Fibroblast of mammary gland (primary cell): ENCODE measurements at regions not wholly inside any gene's neighbourhood (a gene's known extent, or its start where the extent isn't known, plus 50 kb on each side); places are given as distances from the start of the nearest gene placed in this dataset.
A peak's percentile ranks its signal among the peaks of the same experiment; 100 is the strongest.

Source experiments
- DNase-seq: peaks from one replicate; pipeline ENCODE4 v3.0.0-alpha.2; 2010; ENCODE audit warnings: low read depth
- H3K4me3 ChIP-seq: 2 replicates; pipeline ENCODE4 v1.5.1; 2011; ENCODE audit warnings: low read depth, mild to moderate bottlenecking, low read length, moderate library complexity; ENCODE audit not compliant: control insufficient read depth
- TF ChIP-seq, protein P1 (sequence below): conservative IDR thresholded peaks from 2 replicates; pipeline ENCODE4 v1.5.1; 2011; ENCODE audit warnings: low read depth, low read length, inconsistent platforms; ENCODE audit not compliant: control insufficient read depth, insufficient read depth

DNA sequence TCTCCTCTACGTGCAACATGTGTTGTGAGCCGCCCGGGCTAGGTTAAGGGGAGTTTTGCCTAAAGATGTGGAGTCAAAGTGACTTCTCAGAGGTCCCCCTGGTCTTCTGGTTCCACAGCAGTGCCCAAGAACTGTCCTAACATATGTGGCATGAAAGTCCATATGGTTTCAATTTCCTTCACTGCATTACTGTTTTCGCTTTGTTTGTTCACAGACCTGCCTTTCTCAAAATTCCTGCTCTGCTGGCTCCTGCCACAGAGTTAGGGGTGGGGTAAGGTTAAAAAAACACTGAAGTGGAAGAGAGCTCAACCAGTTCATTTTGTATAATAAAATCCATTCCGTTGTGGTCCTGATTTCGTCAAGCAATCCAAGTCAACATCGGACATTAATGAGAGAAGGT, 289.4 kb downstream of the DMAC1 start:
- DNase-seq: peak; percentile 25
- no peak overlapping the region for H3K4me3 ChIP-seq
- TF ChIP-seq, protein P1, sequence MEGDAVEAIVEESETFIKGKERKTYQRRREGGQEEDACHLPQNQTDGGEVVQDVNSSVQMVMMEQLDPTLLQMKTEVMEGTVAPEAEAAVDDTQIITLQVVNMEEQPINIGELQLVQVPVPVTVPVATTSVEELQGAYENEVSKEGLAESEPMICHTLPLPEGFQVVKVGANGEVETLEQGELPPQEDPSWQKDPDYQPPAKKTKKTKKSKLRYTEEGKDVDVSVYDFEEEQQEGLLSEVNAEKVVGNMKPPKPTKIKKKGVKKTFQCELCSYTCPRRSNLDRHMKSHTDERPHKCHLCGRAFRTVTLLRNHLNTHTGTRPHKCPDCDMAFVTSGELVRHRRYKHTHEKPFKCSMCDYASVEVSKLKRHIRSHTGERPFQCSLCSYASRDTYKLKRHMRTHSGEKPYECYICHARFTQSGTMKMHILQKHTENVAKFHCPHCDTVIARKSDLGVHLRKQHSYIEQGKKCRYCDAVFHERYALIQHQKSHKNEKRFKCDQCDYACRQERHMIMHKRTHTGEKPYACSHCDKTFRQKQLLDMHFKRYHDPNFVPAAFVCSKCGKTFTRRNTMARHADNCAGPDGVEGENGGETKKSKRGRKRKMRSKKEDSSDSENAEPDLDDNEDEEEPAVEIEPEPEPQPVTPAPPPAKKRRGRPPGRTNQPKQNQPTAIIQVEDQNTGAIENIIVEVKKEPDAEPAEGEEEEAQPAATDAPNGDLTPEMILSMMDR: no peak

- TF ChIP-seq, protein P1: no peak
- DNase-seq: no peak
- no peak overlapping the region for H3K4me3 ChIP-seq
These were observed 289.9 kb downstream of the DMAC1 start for GRCh38 chr9:7509576-7510145.

DNA sequence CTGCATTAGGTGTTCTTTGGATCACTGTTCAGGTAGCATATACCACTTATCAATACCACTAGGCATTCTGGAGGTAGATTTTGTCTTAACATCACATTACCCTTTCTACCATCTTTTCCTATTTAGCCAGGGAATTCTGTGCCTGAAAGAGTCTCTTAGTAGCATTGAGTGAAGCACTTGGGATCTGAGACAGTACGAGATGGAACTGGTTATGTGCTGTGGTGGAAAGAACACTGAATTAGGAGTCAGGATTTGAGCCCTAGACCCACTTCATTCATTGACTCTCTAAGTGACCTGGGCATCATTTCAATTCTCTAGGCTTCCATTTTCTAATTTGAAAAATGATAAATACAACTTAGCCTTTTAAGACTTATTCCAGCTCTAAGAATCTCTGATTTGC, 291.1 kb downstream of the DMAC1 start:
- TF ChIP-seq, protein P1: no peak
- no peak overlapping the region for H3K4me3 ChIP-seq
- no peak for DNase-seq

DNA sequence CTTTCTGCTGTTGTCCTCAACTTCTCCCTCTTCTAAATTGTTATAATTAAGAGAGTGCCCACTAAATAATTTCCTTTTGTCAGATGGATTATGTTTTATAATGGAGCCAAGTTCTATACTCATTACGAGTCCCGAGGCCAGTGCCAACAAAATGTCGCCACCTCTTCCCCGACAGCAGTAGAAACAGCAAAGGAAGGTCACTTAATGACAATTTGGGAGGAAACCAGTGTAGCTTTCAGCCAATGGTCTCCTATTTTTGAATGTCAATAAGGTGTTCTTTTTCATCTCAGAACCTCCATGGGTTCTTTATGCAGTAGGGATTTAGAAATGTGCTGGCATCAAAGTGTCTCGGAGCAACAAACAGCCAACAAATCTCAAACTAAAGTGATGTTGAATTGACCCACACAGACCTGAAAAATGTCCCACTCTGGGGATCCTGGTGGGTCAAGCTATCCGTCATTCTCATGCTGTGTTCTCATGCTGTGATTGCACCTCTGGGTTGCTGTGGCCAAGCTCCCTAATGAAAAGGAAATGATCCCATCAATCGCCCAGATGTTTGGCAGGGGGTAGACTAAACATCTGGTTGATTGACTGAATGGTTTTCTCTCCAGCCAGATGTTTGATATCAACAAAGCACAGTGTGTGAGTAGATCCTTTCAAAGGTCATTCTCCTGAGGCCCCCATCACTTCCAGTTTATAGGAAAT, 291.9 kb downstream of the DMAC1 start:
- TF ChIP-seq, protein P1: no peak
- no peak for DNase-seq
- no peak overlapping the region for H3K4me3 ChIP-seq

- TF ChIP-seq, protein P1: no peak
- no peak for DNase-seq
- no peak overlapping the region for H3K4me3 ChIP-seq
These were observed 292.6 kb downstream of the DMAC1 start for GRCh38 chr9:7507026-7507425.

- DNase-seq: no peak
- TF ChIP-seq, protein P1: no peak
- no peak overlapping the region for H3K4me3 ChIP-seq
These were observed 299.1 kb downstream of the DMAC1 start for GRCh38 chr9:7500521-7500920.
